Activated T-helper 1 cell treated with anti-CD3 and anti-CD28 coated beads, Interleukin-12 subunit alpha, Interleukin-12 subunit beta, Interleukin-2, Interleukin-4 antibody, amounts not matched to agents 30 ng/mL and 10 ng/mL and 1 ng/mL, durations not matched to agents 14 hours and 24 hours and 36 hours (primary cell): ENCODE measurements at regions not wholly inside any gene's neighbourhood (a gene's known extent, or its start where the extent isn't known, plus 50 kb on each side); places are given as distances from the start of the nearest gene placed in this dataset.
"Not testable (repeated sequence)": the region's sequence is repeated elsewhere in the genome, so short reads cannot be mapped to it uniquely, and the experiment has no call there.

Experiments used
- DNase-seq: peaks from one replicate; pipeline ENCODE4 v3.0.0; 2021; ENCODE audit warnings: low spot score
- H3K27ac Mint-ChIP-seq: one replicate; pipeline ENCODE4 v1.8.0; 2021; ENCODE audit warnings: mild to moderate bottlenecking, mixed read lengths
- H3K27me3 Mint-ChIP-seq: one replicate; pipeline ENCODE4 v1.8.0; 2022; ENCODE audit warnings: mild to moderate bottlenecking, moderate library complexity, mixed read lengths; ENCODE audit not compliant: insufficient read depth
- H3K36me3 Mint-ChIP-seq: one replicate; pipeline ENCODE4 v1.8.0; 2021; ENCODE audit warnings: low read depth, mixed read lengths
- H3K4me1 Mint-ChIP-seq: one replicate; pipeline ENCODE4 v1.8.0; 2021; ENCODE audit warnings: low read depth, mixed read lengths
- H3K4me3 Mint-ChIP-seq: one replicate; pipeline ENCODE4 v1.8.0; 2021; ENCODE audit warnings: mild to moderate bottlenecking, moderate library complexity, mixed read lengths
- H3K9me3 Mint-ChIP-seq: one replicate; pipeline ENCODE4 v1.8.0; 2021; ENCODE audit warnings: mixed read lengths
- intact Hi-C: fragments of 100-400 bp; cut with micrococcal nuclease; formaldehyde crosslinking; loops from one replicate; pipeline ENCODE4 v1.15.1; 2024

DNA sequence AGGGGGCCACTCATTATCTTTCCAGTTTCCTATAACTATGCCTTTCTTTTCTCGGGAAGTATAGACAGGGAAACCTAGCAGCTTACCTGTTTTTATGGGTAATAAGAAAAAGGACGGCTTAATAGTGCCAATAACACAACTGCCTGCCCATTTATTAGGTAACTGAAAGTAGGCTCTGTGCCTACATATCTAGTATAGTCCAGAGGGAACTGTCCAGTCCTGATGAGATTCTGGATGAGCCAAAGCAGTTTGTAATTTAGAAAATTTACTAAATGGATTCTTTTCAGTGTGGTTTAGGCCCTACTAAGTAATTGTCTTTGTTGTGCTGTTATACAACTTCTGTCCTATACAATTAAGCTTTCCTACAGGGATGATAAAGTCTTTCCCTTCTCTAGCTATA, 125.5 kb upstream of the CCZ1B start:
- not testable (repeated sequence) for H3K36me3 Mint-ChIP-seq, H3K9me3 Mint-ChIP-seq, H3K27me3 Mint-ChIP-seq, H3K27ac Mint-ChIP-seq, H3K4me1 Mint-ChIP-seq, DNase-seq, H3K4me3 Mint-ChIP-seq
- intact Hi-C loops, result loop anchor here (5.0 kb wide), 1 partner anchor 591 kb away; no protein-coding TSS in a partner anchor

DNA sequence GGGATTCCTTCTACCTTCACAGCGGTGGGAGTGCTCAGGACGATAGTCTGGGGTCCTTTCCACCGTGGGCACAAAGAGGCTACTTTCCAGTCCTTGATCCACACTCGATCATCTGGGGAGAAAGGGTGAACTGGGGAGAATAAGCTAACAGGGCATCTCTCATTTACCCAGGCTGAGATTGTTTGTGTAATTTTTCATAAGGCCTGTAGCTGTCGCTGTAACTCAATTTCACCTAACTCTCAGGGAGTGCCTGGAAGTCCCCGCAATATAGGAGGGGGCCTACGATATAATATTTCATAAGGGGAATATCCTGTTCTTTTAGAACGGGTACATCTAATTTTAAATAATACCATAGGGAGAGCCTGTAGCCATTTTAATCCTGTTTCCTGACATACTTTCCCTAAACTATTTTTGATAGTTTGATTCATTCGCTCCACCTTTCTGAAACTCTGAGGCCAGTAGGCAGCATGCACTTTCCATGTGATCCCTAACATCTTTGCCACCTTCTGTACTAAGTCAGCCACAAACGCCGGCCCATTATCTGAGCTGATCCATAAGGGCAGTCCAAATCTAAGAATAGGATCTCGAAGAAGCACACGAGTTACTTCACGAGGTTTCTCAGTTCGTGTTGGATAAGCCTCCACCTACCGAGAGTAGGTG, 127.2 kb upstream of the CCZ1B start:
- not testable (repeated sequence) for H3K9me3 Mint-ChIP-seq, H3K4me3 Mint-ChIP-seq, H3K27ac Mint-ChIP-seq, H3K27me3 Mint-ChIP-seq, H3K36me3 Mint-ChIP-seq, H3K4me1 Mint-ChIP-seq, DNase-seq
- intact Hi-C loops, result loop anchor here (5.0 kb wide), 1 partner anchor 589 kb away; no protein-coding TSS in a partner anchor

- not testable (repeated sequence) for DNase-seq, H3K36me3 Mint-ChIP-seq, H3K4me3 Mint-ChIP-seq, H3K27me3 Mint-ChIP-seq, H3K4me1 Mint-ChIP-seq, H3K9me3 Mint-ChIP-seq, H3K27ac Mint-ChIP-seq
- intact Hi-C loops, result loop anchor here (5.0 kb wide), 1 partner anchor 589 kb away; no protein-coding TSS in a partner anchor
Observed at GRCh38 chr7:6953798-6954181, 127.7 kb upstream of the CCZ1B start.

GRCh38 chr7:6955385-6955784, 129.3 kb upstream of the CCZ1B start:
- H3K4me3 Mint-ChIP-seq, H3K9me3 Mint-ChIP-seq, intact Hi-C loops, DNase-seq, H3K4me1 Mint-ChIP-seq, H3K27me3 Mint-ChIP-seq, H3K36me3 Mint-ChIP-seq, H3K27ac Mint-ChIP-seq: not testable (repeated sequence)

DNA sequence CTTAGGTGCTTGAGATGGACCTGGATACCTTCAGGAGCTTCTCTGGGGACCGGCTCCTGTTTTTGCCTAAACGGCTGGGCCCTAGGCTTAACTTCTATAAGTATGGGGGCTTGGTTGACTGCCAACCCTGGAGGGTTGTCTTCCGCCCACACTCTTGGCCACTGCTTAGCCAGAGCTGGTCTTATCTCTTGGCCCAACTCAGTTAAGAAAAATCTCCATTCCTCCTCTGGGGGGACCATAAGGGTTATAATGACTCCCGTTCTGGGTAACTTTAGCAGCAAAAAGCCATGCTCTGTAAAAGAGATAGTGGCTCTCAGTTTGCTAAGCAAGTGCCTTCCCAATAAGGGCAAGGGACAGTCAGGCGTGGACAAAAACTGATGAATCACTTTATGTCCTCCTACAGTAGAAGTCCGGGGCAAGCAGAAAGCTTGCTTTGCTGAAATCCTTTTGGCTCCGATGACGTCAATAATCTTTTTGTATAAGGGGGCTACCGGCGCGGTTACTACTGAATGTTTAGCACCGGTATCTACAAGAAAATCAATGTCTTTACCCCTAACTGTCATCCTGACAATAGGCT, 130.0 kb upstream of the CCZ1B start:
- H3K27ac Mint-ChIP-seq, H3K4me1 Mint-ChIP-seq, intact Hi-C loops, DNase-seq, H3K36me3 Mint-ChIP-seq, H3K27me3 Mint-ChIP-seq, H3K4me3 Mint-ChIP-seq, H3K9me3 Mint-ChIP-seq: not testable (repeated sequence)

GRCh38 chr7:6958371-6958770, 132.3 kb upstream of the CCZ1B start:
- not testable (repeated sequence) for H3K4me1 Mint-ChIP-seq, H3K36me3 Mint-ChIP-seq

GRCh38 chr7:6959942-6960341, 133.9 kb upstream of the CCZ1B start:
- H3K27me3 Mint-ChIP-seq, H3K27ac Mint-ChIP-seq, H3K36me3 Mint-ChIP-seq, DNase-seq, H3K9me3 Mint-ChIP-seq, H3K4me1 Mint-ChIP-seq, intact Hi-C loops, H3K4me3 Mint-ChIP-seq: not testable (repeated sequence)

More at GRCh38 chr7:6958371-6958770, 132.3 kb upstream of the CCZ1B start:
- H3K9me3 Mint-ChIP-seq, intact Hi-C loops, DNase-seq, H3K27ac Mint-ChIP-seq, H3K4me3 Mint-ChIP-seq, H3K27me3 Mint-ChIP-seq: not testable (repeated sequence)

- H3K4me3 Mint-ChIP-seq, H3K27me3 Mint-ChIP-seq, intact Hi-C loops, H3K27ac Mint-ChIP-seq, H3K9me3 Mint-ChIP-seq, H3K36me3 Mint-ChIP-seq, DNase-seq, H3K4me1 Mint-ChIP-seq: not testable (repeated sequence)
Observed at GRCh38 chr7:6962871-6963270, 136.8 kb upstream of the CCZ1B start.

- H3K4me1 Mint-ChIP-seq, H3K9me3 Mint-ChIP-seq, H3K36me3 Mint-ChIP-seq, H3K27ac Mint-ChIP-seq, H3K4me3 Mint-ChIP-seq, H3K27me3 Mint-ChIP-seq: not testable (repeated sequence)
- peak; percentile 32 for DNase-seq
- intact Hi-C loops, result loop anchor here (2.0 kb wide), 1 partner anchor 576 kb away; no protein-coding TSS in a partner anchor
Observed at GRCh38 chr7:6965051-6965450, 139.0 kb upstream of the CCZ1B start.

DNA sequence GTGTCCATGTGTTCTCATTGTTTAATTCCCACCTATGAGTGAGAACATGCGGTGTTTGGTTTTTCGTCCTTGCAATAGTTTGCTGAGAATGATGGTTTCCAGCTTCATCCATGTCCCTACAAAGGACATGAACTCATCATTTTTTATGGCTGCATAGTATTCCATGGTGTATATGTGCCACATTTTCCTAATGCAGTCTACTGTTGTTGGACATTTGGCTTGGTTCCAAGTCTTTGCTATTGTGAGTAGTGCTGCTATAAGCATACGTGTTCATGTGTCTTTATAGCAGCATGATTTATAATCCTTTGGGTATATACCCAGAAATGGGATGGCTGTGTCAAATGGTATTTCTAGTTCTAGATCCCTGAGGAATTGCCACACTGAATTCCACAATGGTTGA, 144.1 kb upstream of the CCZ1B start:
- H3K27ac Mint-ChIP-seq, DNase-seq, H3K9me3 Mint-ChIP-seq, H3K27me3 Mint-ChIP-seq, H3K4me1 Mint-ChIP-seq, H3K4me3 Mint-ChIP-seq, intact Hi-C loops, H3K36me3 Mint-ChIP-seq: not testable (repeated sequence)

DNA sequence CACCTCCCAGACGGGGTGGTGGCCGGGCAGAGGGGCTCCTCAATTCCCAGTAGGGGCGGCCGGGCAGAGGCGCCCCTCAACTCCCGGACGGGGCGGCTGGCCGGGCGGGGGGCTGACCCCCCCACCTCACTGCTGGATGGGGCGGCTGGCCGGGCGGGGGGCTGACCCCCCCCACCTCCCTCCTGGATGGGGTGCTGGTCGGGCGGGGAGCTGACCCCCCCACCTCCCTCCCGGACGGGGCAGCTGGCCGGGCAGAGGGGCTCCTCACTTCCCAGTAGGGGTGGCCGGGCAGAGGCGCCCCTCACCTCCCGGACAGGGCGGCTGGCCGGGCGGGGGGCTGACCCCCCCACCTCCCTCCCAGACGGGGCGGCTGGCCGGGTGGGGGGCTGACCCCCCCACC, 148.8 kb upstream of the CCZ1B start:
- H3K4me1 Mint-ChIP-seq, H3K9me3 Mint-ChIP-seq, H3K27me3 Mint-ChIP-seq, DNase-seq, H3K27ac Mint-ChIP-seq, H3K36me3 Mint-ChIP-seq, H3K4me3 Mint-ChIP-seq, intact Hi-C loops: not testable (repeated sequence)

GRCh38 chr7:6975346-6975745, 149.3 kb upstream of the CCZ1B start:
- H3K4me3 Mint-ChIP-seq, H3K4me1 Mint-ChIP-seq, H3K27ac Mint-ChIP-seq, H3K27me3 Mint-ChIP-seq, intact Hi-C loops, H3K9me3 Mint-ChIP-seq, DNase-seq, H3K36me3 Mint-ChIP-seq: not testable (repeated sequence)

GRCh38 chr7:6977368-6977767, 151.3 kb upstream of the CCZ1B start:
- DNase-seq, H3K9me3 Mint-ChIP-seq, H3K27me3 Mint-ChIP-seq, H3K27ac Mint-ChIP-seq, H3K4me1 Mint-ChIP-seq, H3K4me3 Mint-ChIP-seq, H3K36me3 Mint-ChIP-seq, intact Hi-C loops: not testable (repeated sequence)

- DNase-seq, H3K4me1 Mint-ChIP-seq, H3K27ac Mint-ChIP-seq, H3K9me3 Mint-ChIP-seq, intact Hi-C loops, H3K36me3 Mint-ChIP-seq, H3K27me3 Mint-ChIP-seq, H3K4me3 Mint-ChIP-seq: not testable (repeated sequence)
Observed at GRCh38 chr7:6978326-6978725, 152.3 kb upstream of the CCZ1B start.
